Astrocyte (in vitro differentiated cells and primary cell): ENCODE measurements at regions not wholly inside any gene's neighbourhood (a gene's known extent, or its start where the extent isn't known, plus 50 kb on each side); places are given as distances from the start of the nearest gene placed in this dataset.

Experiments used
- DNase-seq: peaks from one replicate; pipeline ENCODE4 v3.0.0-alpha.2; 2010; ENCODE audit warnings: low read depth
- FAIRE-seq: peaks from 2 replicates; lab custom pipeline; 2011; peaks lifted over from hg19 to GRCh38; lab: Jason Lieb, UNC
- H2AFZ ChIP-seq: 2 replicates; pipeline ENCODE4 v1.6.0; 2012; ENCODE audit warnings: low read depth, low read length, inconsistent platforms
- H3K27ac ChIP-seq: 2 replicates; pipeline ENCODE4 v1.5.1; 2011; ENCODE audit warnings: low read depth, low read length, inconsistent platforms
- H3K27me3 ChIP-seq: 2 replicates; pipeline ENCODE4 v1.6.0; 2011; ENCODE audit warnings: low read length, inconsistent platforms; ENCODE audit not compliant: insufficient read depth
- H3K36me3 ChIP-seq: 2 replicates; pipeline ENCODE4 v1.5.1; 2011; ENCODE audit warnings: low read length, inconsistent platforms; ENCODE audit not compliant: insufficient read depth
- H3K4me1 ChIP-seq: 2 replicates; pipeline ENCODE4 v1.5.1; 2011; ENCODE audit warnings: low read length, inconsistent platforms; ENCODE audit not compliant: insufficient read depth
- H3K4me2 ChIP-seq: 2 replicates; pipeline ENCODE4 v1.6.0; 2012; ENCODE audit warnings: low read length, inconsistent platforms
- H3K4me3 ChIP-seq: 2 replicates; pipeline ENCODE4 v1.5.1; 2011; ENCODE audit warnings: low read depth, mild to moderate bottlenecking, low read length, inconsistent platforms; ENCODE audit not compliant: insufficient read depth
- H3K79me2 ChIP-seq: 2 replicates; pipeline ENCODE4 v1.6.0; 2012; ENCODE audit warnings: mild to moderate bottlenecking, low read length, inconsistent platforms; ENCODE audit not compliant: insufficient read depth
- H3K9ac ChIP-seq: 2 replicates; pipeline ENCODE4 v1.6.0; 2012; ENCODE audit warnings: mild to moderate bottlenecking, low read length, inconsistent platforms
- H3K9me3 ChIP-seq: 2 replicates; pipeline ENCODE4 v1.5.1; 2012; ENCODE audit warnings: low read depth, mild to moderate bottlenecking, low read length, inconsistent platforms; ENCODE audit not compliant: insufficient read depth
- H4K20me1 ChIP-seq: 2 replicates; pipeline ENCODE4 v1.6.0; 2012; ENCODE audit warnings: low read length, inconsistent platforms; ENCODE audit not compliant: insufficient read depth
- H3K27ac Mint-ChIP-seq: one replicate; pipeline ENCODE4 v1.8.0; 2021; ENCODE audit warnings: mild to moderate bottlenecking, mixed read lengths; ENCODE audit not compliant: unreplicated experiment
- H3K27me3 Mint-ChIP-seq: one replicate; pipeline ENCODE4 v1.8.0; 2021; ENCODE audit warnings: low read depth, mixed read lengths; ENCODE audit not compliant: unreplicated experiment
- H3K36me3 Mint-ChIP-seq: one replicate; pipeline ENCODE4 v1.8.0; 2021; ENCODE audit warnings: low read depth, mixed read lengths; ENCODE audit not compliant: unreplicated experiment
- H3K4me1 Mint-ChIP-seq: one replicate; pipeline ENCODE4 v1.8.0; 2021; ENCODE audit warnings: low read depth, mixed read lengths; ENCODE audit not compliant: unreplicated experiment
- H3K4me3 Mint-ChIP-seq: one replicate; pipeline ENCODE4 v1.8.0; 2021; ENCODE audit warnings: mild to moderate bottlenecking, moderate library complexity, mixed read lengths; ENCODE audit not compliant: unreplicated experiment
- H3K9me3 Mint-ChIP-seq: one replicate; pipeline ENCODE4 v1.8.0; 2021; ENCODE audit warnings: mild to moderate bottlenecking, mixed read lengths; ENCODE audit not compliant: unreplicated experiment
- CTCF ChIP-seq: IDR thresholded peaks from 2 replicates; pipeline ENCODE4 v1.5.1; 2011; ENCODE audit warnings: low read depth, mild to moderate bottlenecking, inconsistent platforms, low read length, moderate library complexity; ENCODE audit not compliant: insufficient read depth
- EZH2 ChIP-seq: IDR thresholded peaks from 2 replicates; pipeline ENCODE4 v1.6.1; 2012; ENCODE audit warnings: mild to moderate bottlenecking, low read length, inconsistent platforms; ENCODE audit not compliant: insufficient read depth

- no peaks in the 10 kb centered on the region for H3K4me1 ChIP-seq
- H3K9ac ChIP-seq = no peak overlapping the region
- no peak overlapping the region for H3K4me3 Mint-ChIP-seq
- DNase-seq = no peak
- H3K27ac Mint-ChIP-seq = no peak overlapping the region
- no peaks in the 10 kb centered on the region for H3K27me3 ChIP-seq
- H3K4me2 ChIP-seq = no peak overlapping the region
- no peaks in the 10 kb centered on the region for H3K79me2 ChIP-seq
- H2AFZ ChIP-seq = no peak overlapping the region
- H3K9me3 Mint-ChIP-seq = peaks cover 15% of the 10 kb centered on the region
- peaks cover 2% of the 10 kb centered on the region for H3K36me3 Mint-ChIP-seq
- H3K4me3 ChIP-seq = no peak overlapping the region
- H3K27ac ChIP-seq = no peak overlapping the region
- peaks cover 9% of the 10 kb centered on the region for H3K9me3 ChIP-seq
- H3K4me1 Mint-ChIP-seq = no peaks in the 10 kb centered on the region
- H3K36me3 ChIP-seq = no peaks in the 10 kb centered on the region
- no peaks in the 10 kb centered on the region for H3K27me3 Mint-ChIP-seq
- TF ChIP-seq EZH2 (no peak), CTCF (no peak)
- no peak for FAIRE-seq
- H4K20me1 ChIP-seq = no peaks in the 10 kb centered on the region
Observed at GRCh38 chr7:115522174-115522573, 508.4 kb downstream of the TFEC start.

GRCh38 chr7:115516341-115516740 lies 514.2 kb downstream of the TFEC start:
- Mint-ChIP-seq H3K4me3 (no peak overlapping the region), H3K27me3 (no peaks in the 10 kb centered on the region), H3K9me3 (peaks cover 3% of the 10 kb centered on the region), H3K27ac (no peak overlapping the region), H3K36me3 (peaks cover 2% of the 10 kb centered on the region), H3K4me1 (no peaks in the 10 kb centered on the region)
- Histone ChIP-seq H3K9ac (no peak overlapping the region), H3K4me3 (no peak overlapping the region), H3K36me3 (no peaks in the 10 kb centered on the region), H3K4me2 (no peak overlapping the region), H3K27me3 (no peaks in the 10 kb centered on the region), H3K79me2 (no peaks in the 10 kb centered on the region), H3K9me3 (no peaks in the 10 kb centered on the region), H2AFZ (no peak overlapping the region), H3K4me1 (no peaks in the 10 kb centered on the region), H3K27ac (no peak overlapping the region), H4K20me1 (no peaks in the 10 kb centered on the region)
- FAIRE-seq (no peak), DNase-seq (peak; percentile 3)
- TF ChIP-seq EZH2 (no peak), CTCF (no peak)

- Mint-ChIP-seq H3K27me3 (no peaks in the 10 kb centered on the region), H3K9me3 (no peaks in the 10 kb centered on the region)
Observed at GRCh38 chr7:115511330-115511729, 519.2 kb downstream of the TFEC start.

More at GRCh38 chr7:115511330-115511729, 519.2 kb downstream of the TFEC start:
- Histone ChIP-seq H3K4me1 (no peaks in the 10 kb centered on the region), H3K27ac (no peak overlapping the region), H3K4me3 (no peak overlapping the region), H3K79me2 (no peaks in the 10 kb centered on the region), H3K4me2 (no peak overlapping the region), H3K9ac (no peak overlapping the region), H3K36me3 (no peaks in the 10 kb centered on the region), H3K27me3 (no peaks in the 10 kb centered on the region), H3K9me3 (no peaks in the 10 kb centered on the region), H4K20me1 (no peaks in the 10 kb centered on the region), H2AFZ (no peak overlapping the region)
- H3K27ac Mint-ChIP-seq = no peak overlapping the region
- no peaks in the 10 kb centered on the region for H3K4me1 Mint-ChIP-seq
- FAIRE-seq = no peak
- TF ChIP-seq CTCF (no peak), EZH2 (no peak)
- no peak for DNase-seq
- H3K4me3 Mint-ChIP-seq = no peak overlapping the region
- H3K36me3 Mint-ChIP-seq = no peaks in the 10 kb centered on the region
